HCT116 (cell line): ENCODE measurements at regions not wholly inside any gene's neighbourhood (a gene's known extent, or its start where the extent isn't known, plus 50 kb on each side); places are given as distances from the start of the nearest gene placed in this dataset.

Source experiments
- ATAC-seq: fragments of 200-7000 bp; cut with Tn5 transposase; 2 replicates; pipeline ENCODE4 v1.9.1; 2020; ENCODE audit warnings: mild to moderate bottlenecking, moderate library complexity
- BruUV-seq: library from RNA; stranded (reverse); fragments of 400-500 nt; replicated peaks from 2 replicates; lab custom pipeline; 2021; lab: Mats Ljungman, UMichigan
- CTCF ChIA-PET: fragments of 300-600 bp; sonication (Branson Sonifier 250); formaldehyde crosslinking; loops from one replicate; lab custom pipeline; 2021; ENCODE audit warnings: antibody characterized with exemption; lab: Charles Lee
- POLR2A ChIA-PET: fragments of 300-600, 350-600 bp; sonication (Branson Sonifier 250); formaldehyde crosslinking; loops from one replicate; lab custom pipeline; 2021; ENCODE audit warnings: antibody characterized with exemption; lab: Charles Lee
- RAD21 ChIA-PET, 2 experiments: fragments of 300-600 bp; sonication (Branson Sonifier 250); formaldehyde crosslinking; loops; one replicate each; lab custom pipeline; 2023; ENCODE audit warnings: low total read pairs in 2 of 2; ENCODE audit not compliant: uncharacterized antibody in 2 of 2, unreplicated experiment in 2 of 2, low non-redundant PET in 1 of 2; lab: Charles Lee
- DNase-seq: peaks from one replicate; pipeline ENCODE4 v3.0.0-alpha.2; 2010; ENCODE audit warnings: low read depth, low spot score
- H2AFZ ChIP-seq: fragments of 200-600 bp; shearing (Covaris generic), sonication (generic); 2 replicates; pipeline ENCODE4 v1.6.1; 2017; ENCODE audit warnings: low read depth, mixed run types, mixed read lengths, antibody characterized with exemption, low read length; ENCODE audit not compliant: poor library complexity, severe bottlenecking
- H3K27ac ChIP-seq: 2 replicates; pipeline ENCODE4 v1.5.1; 2012; ENCODE audit warnings: low read depth, low read length
- H3K27me3 ChIP-seq: fragments of 200-600 bp; sonication (generic); 2 replicates; pipeline ENCODE4 v1.6.1; 2016; ENCODE audit warnings: mixed run types, low read length, mixed read lengths; ENCODE audit not compliant: insufficient read depth
- H3K36me3 ChIP-seq, 2 experiments: fragments of 200-500 bp in 1 of 2; fragments of 200-600 bp in 1 of 2; sonication (Bioruptor generic) in 1 of 2; sonication (generic) in 1 of 2; 2 replicates each; pipeline versions ENCODE4 v1.5.1 to v1.6.1; 2014 to 2016; ENCODE audit warnings: low read length in 2 of 2, inconsistent platforms in 1 of 2, mixed read lengths in 1 of 2, mixed run types in 1 of 2; ENCODE audit not compliant: insufficient read depth in 2 of 2, control insufficient read depth in 1 of 2
- H3K4me1 ChIP-seq, 2 experiments: fragments of 200-600 bp in 1 of 2; sonication (generic) in 1 of 2; 2 replicates each; pipeline versions ENCODE4 v1.5.1 to v1.6.1; 2012 to 2017; ENCODE audit warnings: low read length in 2 of 2, inconsistent platforms in 1 of 2, mild to moderate bottlenecking in 1 of 2, mixed read lengths in 1 of 2, mixed run types in 1 of 2, moderate library complexity in 1 of 2; ENCODE audit not compliant: insufficient read depth in 2 of 2, control insufficient read depth in 1 of 2
- H3K4me2 ChIP-seq: fragments of 200-600 bp; sonication (generic); 2 replicates; pipeline ENCODE4 v1.6.1; 2017; ENCODE audit warnings: mixed run types, low read length, mixed read lengths
- H3K4me3 ChIP-seq, 2 experiments: fragments of 200-600 bp in 1 of 2; sonication (generic) in 1 of 2; replicated peaks in 1 of 2; 2 replicates each; pipeline ENCODE4 v1.5.1; 2011 to 2016; ENCODE audit warnings: low read length in 2 of 2, control low read depth in 1 of 2, low read depth in 1 of 2, mild to moderate bottlenecking in 1 of 2, mixed read lengths in 1 of 2, mixed run types in 1 of 2
- H3K79me2 ChIP-seq: fragments of 200-600 bp; sonication (generic); 2 replicates; pipeline ENCODE4 v1.6.1; 2017; ENCODE audit warnings: mild to moderate bottlenecking, mixed run types, low read length, moderate library complexity, mixed read lengths; ENCODE audit not compliant: insufficient read depth
- H3K9ac ChIP-seq: fragments of 200-600 bp; sonication (generic); 2 replicates; pipeline ENCODE4 v1.6.1; 2016; ENCODE audit warnings: low read length, mixed read lengths
- H3K9me2 ChIP-seq: fragments of 200-600 bp; sonication (generic), shearing (Covaris generic); 2 replicates; pipeline ENCODE4 v1.6.1; 2017; ENCODE audit warnings: mixed run types, mild to moderate bottlenecking, moderate library complexity; ENCODE audit not compliant: insufficient read depth
- H3K9me3 ChIP-seq, 2 experiments: fragments of 200-500 bp in 1 of 2; fragments of 200-600 bp in 1 of 2; sonication (Bioruptor generic) in 1 of 2; sonication (generic) in 1 of 2; 2 replicates each; pipeline ENCODE4 v1.6.1; 2014 to 2017; ENCODE audit warnings: low read length in 2 of 2, mixed read lengths in 2 of 2, inconsistent platforms in 1 of 2, low read depth in 1 of 2, mild to moderate bottlenecking in 1 of 2, mixed run types in 1 of 2, moderate library complexity in 1 of 2; ENCODE audit not compliant: control insufficient read depth in 1 of 2, insufficient read depth in 1 of 2
- H4K20me1 ChIP-seq: fragments of 200-600 bp; sonication (generic), shearing (Covaris generic); 2 replicates; pipeline ENCODE4 v1.6.1; 2017; ENCODE audit warnings: mixed run types, mild to moderate bottlenecking, moderate library complexity; ENCODE audit not compliant: insufficient read depth
- EGR1 ChIP-seq: IDR thresholded peaks from 2 replicates; pipeline ENCODE4 v1.6.1; 2012; ENCODE audit warnings: low read depth
- EZH2phosphoT487 ChIP-seq: fragments of 200-600 bp; IDR thresholded peaks from 2 replicates; pipeline ENCODE4 v1.6.1; 2018; ENCODE audit warnings: antibody characterized with exemption, borderline replicate concordance
- SP1 ChIP-seq: IDR thresholded peaks from 2 replicates; pipeline ENCODE4 v1.6.1; 2012; ENCODE audit warnings: low read depth
- YY1 ChIP-seq: IDR thresholded peaks from 2 replicates; pipeline ENCODE4 v1.6.1; 2011; ENCODE audit warnings: low read length, low read depth, moderate library complexity, mild to moderate bottlenecking; ENCODE audit not compliant: insufficient replicate concordance; ENCODE audit errors: extremely low read depth
- intact Hi-C: fragments of 100-400 bp; cut with micrococcal nuclease; formaldehyde crosslinking; loops from 2 replicates; pipeline ENCODE4 v1.10.0; 2022
- TF ChIP-seq, protein P1 (sequence below): IDR thresholded peaks from 2 replicates; pipeline ENCODE4 v1.6.1; 2012; ENCODE audit warnings: low read depth

- no peaks in the 10 kb centered on the region for H3K36me3 ChIP-seq
- H3K4me3 ChIP-seq: no peak overlapping the region
- BruUV-seq: no TSS peak
- H3K9me3 ChIP-seq: no peaks in the 10 kb centered on the region
- H3K9me2 ChIP-seq: no peaks in the 10 kb centered on the region
- no peak overlapping the region for H2AFZ ChIP-seq
- no peak for DNase-seq
- CTCF ChIA-PET: no interaction called here
- H3K4me2 ChIP-seq: no peak overlapping the region
- TF ChIP-seq, protein P1, sequence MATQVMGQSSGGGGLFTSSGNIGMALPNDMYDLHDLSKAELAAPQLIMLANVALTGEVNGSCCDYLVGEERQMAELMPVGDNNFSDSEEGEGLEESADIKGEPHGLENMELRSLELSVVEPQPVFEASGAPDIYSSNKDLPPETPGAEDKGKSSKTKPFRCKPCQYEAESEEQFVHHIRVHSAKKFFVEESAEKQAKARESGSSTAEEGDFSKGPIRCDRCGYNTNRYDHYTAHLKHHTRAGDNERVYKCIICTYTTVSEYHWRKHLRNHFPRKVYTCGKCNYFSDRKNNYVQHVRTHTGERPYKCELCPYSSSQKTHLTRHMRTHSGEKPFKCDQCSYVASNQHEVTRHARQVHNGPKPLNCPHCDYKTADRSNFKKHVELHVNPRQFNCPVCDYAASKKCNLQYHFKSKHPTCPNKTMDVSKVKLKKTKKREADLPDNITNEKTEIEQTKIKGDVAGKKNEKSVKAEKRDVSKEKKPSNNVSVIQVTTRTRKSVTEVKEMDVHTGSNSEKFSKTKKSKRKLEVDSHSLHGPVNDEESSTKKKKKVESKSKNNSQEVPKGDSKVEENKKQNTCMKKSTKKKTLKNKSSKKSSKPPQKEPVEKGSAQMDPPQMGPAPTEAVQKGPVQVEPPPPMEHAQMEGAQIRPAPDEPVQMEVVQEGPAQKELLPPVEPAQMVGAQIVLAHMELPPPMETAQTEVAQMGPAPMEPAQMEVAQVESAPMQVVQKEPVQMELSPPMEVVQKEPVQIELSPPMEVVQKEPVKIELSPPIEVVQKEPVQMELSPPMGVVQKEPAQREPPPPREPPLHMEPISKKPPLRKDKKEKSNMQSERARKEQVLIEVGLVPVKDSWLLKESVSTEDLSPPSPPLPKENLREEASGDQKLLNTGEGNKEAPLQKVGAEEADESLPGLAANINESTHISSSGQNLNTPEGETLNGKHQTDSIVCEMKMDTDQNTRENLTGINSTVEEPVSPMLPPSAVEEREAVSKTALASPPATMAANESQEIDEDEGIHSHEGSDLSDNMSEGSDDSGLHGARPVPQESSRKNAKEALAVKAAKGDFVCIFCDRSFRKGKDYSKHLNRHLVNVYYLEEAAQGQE: no peak
- no peak for TF ChIP-seq YY1
- no peak for TF ChIP-seq EGR1
- TF ChIP-seq EZH2phosphoT487: no peak
- TF ChIP-seq SP1: no peak
- TF ChIP-seq, all 23 proteins: peak for 0
- ATAC-seq: no peak
- intact Hi-C loops: no loop called here
- no peak overlapping the region for H3K27ac ChIP-seq
- no peaks in the 10 kb centered on the region for H3K79me2 ChIP-seq
- H3K27me3 ChIP-seq: peaks cover 83% of the 10 kb centered on the region
- H4K20me1 ChIP-seq: no peaks in the 10 kb centered on the region
- ChIA-PET POLR2A (no interaction called here), RAD21 (no interaction called here)
- H3K4me1 ChIP-seq: no peaks in the 10 kb centered on the region
- H3K9ac ChIP-seq: no peak overlapping the region
Observed at GRCh38 chr3:124143047-124143446, 151.1 kb upstream of the ROPN1 start.
